Uterus (tissue), 2 donors: ENCODE measurements at regions not wholly inside any gene's neighbourhood (a gene's known extent, or its start where the extent isn't known, plus 50 kb on each side); places are given as distances from the start of the nearest gene placed in this dataset.

ENCODE experiments used
- CTCF ChIP-seq, 4 experiments: fragments of 200-600 bp in 2 of 4; fragments of 450-650 bp in 2 of 4; sonication (generic) in 2 of 4; IDR thresholded peaks; one replicate each; pipeline ENCODE4 v1.5.1; 2016 to 2019; ENCODE audit warnings: antibody characterized with exemption in 4 of 4, mild to moderate bottlenecking in 2 of 4, moderate library complexity in 1 of 4
- POLR2A ChIP-seq, 2 donors: fragments of 450-650 bp; IDR thresholded peaks; one replicate each; pipeline ENCODE4 v1.6.1; 2016; ENCODE audit warnings: antibody characterized with exemption in 2 of 2, mild to moderate bottlenecking in 1 of 2, moderate library complexity in 1 of 2

DNA sequence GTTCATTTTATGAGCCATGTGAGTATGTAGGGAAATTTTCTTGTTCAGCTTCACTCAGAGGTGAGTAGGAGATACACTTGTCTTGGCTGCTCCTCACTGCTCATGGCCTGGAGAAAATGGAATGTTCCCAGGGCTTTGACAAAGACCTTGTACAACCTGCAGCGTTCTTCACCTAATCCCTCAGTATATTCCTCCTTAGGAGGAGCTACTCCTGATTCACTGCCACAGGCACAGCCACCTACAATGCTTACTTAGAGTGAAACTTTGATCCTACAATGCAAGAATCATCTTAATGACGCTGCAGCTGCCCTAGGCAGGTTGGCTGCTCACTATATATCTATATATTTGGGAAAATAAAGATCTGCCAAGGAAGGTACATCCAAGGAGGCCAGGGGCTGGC is 364.2 kb downstream of the KLF5 start:
- TF ChIP-seq CTCF (IDR thresholded peaks at IDR 0.05), result no peak
- no peak for TF ChIP-seq POLR2A (IDR thresholded peaks at IDR 0.05)
